ENCODE measurements at regions not wholly inside any gene's neighbourhood (a gene's known extent, or its start where the extent isn't known, plus 50 kb on each side); places are given as distances from the start of the nearest gene placed in this dataset.

- no peak overlapping the region for H3K27ac Mint-ChIP-seq
- H3K27me3 Mint-ChIP-seq, result no peaks in the 10 kb centered on the region
Observed at GRCh38 chr5:29085142-29085541, 2046.8 kb upstream of the CDH9 start.

GRCh38 chr5:29079771-29080170 lies 2041.4 kb upstream of the CDH9 start:
- no peak overlapping the region for H3K4me3 Mint-ChIP-seq
- no peaks in the 10 kb centered on the region for H3K36me3 Mint-ChIP-seq (ENCODE audit: low read depth)
- no peak overlapping the region for H3K27ac Mint-ChIP-seq
- no peaks in the 10 kb centered on the region for H3K9me3 ChIP-seq (ENCODE audit: control insufficient read depth, low read length, poor library complexity, severe bottlenecking)
- H3K27me3 Mint-ChIP-seq, result no peaks in the 10 kb centered on the region
- H3K4me1 Mint-ChIP-seq, result no peaks in the 10 kb centered on the region
- no peak for DNase-seq
- ATAC-seq, result no peak

More at GRCh38 chr5:29085142-29085541, 2046.8 kb upstream of the CDH9 start:
- H3K4me3 Mint-ChIP-seq, result no peak overlapping the region
- no peaks in the 10 kb centered on the region for H3K4me1 Mint-ChIP-seq
- peaks cover 3% of the 10 kb centered on the region for H3K9me3 ChIP-seq (ENCODE audit: control insufficient read depth, low read length, poor library complexity, severe bottlenecking)
- no peak for ATAC-seq
- DNase-seq, result no peak
- H3K36me3 Mint-ChIP-seq (ENCODE audit: low read depth), result no peaks in the 10 kb centered on the region

GRCh38 chr5:29077451-29077850 lies 2039.1 kb upstream of the CDH9 start:
- H3K36me3 Mint-ChIP-seq (ENCODE audit: low read depth), result no peaks in the 10 kb centered on the region
- no peaks in the 10 kb centered on the region for H3K27me3 Mint-ChIP-seq
- DNase-seq, result no peak
- H3K9me3 ChIP-seq (ENCODE audit: control insufficient read depth, low read length, poor library complexity, severe bottlenecking), result no peaks in the 10 kb centered on the region
- no peak overlapping the region for H3K4me3 Mint-ChIP-seq
- ATAC-seq, result no peak
- H3K27ac Mint-ChIP-seq, result no peak overlapping the region
- H3K4me1 Mint-ChIP-seq, result no peaks in the 10 kb centered on the region

GRCh38 chr5:29069104-29069402 lies 2030.7 kb upstream of the CDH9 start:
- Mint-ChIP-seq H3K27me3 (no peaks in the 10 kb centered on the region), H3K4me1 (no peaks in the 10 kb centered on the region), H3K4me3 (no peak overlapping the region), H3K27ac (no peak overlapping the region), H3K36me3 (ENCODE audit: low read depth) (no peaks in the 10 kb centered on the region)
- DNase-seq (no peak), ATAC-seq (no peak)
- H3K9me3 ChIP-seq (ENCODE audit: control insufficient read depth, low read length, poor library complexity, severe bottlenecking), result no peaks in the 10 kb centered on the region

GRCh38 chr5:29061381-29061780 lies 2023.0 kb upstream of the CDH9 start:
- Mint-ChIP-seq H3K4me3 (no peak overlapping the region), H3K27me3 (no peaks in the 10 kb centered on the region), H3K4me1 (no peaks in the 10 kb centered on the region), H3K36me3 (ENCODE audit: low read depth) (no peaks in the 10 kb centered on the region), H3K27ac (no peak overlapping the region)
- no peaks in the 10 kb centered on the region for H3K9me3 ChIP-seq (ENCODE audit: control insufficient read depth, low read length, poor library complexity, severe bottlenecking)
- DNase-seq, result no peak
- no peak for ATAC-seq

- no peaks in the 10 kb centered on the region for H3K4me1 Mint-ChIP-seq
- DNase-seq (no peak), ATAC-seq (no peak)
- H3K9me3 ChIP-seq (ENCODE audit: control insufficient read depth, low read length, poor library complexity, severe bottlenecking), result no peaks in the 10 kb centered on the region
- H3K4me3 Mint-ChIP-seq, result no peak overlapping the region
- H3K36me3 Mint-ChIP-seq (ENCODE audit: low read depth), result no peaks in the 10 kb centered on the region
- no peak overlapping the region for H3K27ac Mint-ChIP-seq
- no peaks in the 10 kb centered on the region for H3K27me3 Mint-ChIP-seq
Observed at GRCh38 chr5:29054694-29055093, 2016.3 kb upstream of the CDH9 start.

- DNase-seq (no peak), ATAC-seq (no peak)
- no peak overlapping the region for H3K27ac Mint-ChIP-seq
- no peaks in the 10 kb centered on the region for H3K36me3 Mint-ChIP-seq (ENCODE audit: low read depth)
- no peaks in the 10 kb centered on the region for H3K9me3 ChIP-seq (ENCODE audit: control insufficient read depth, low read length, poor library complexity, severe bottlenecking)
- no peak overlapping the region for H3K4me3 Mint-ChIP-seq
- no peaks in the 10 kb centered on the region for H3K27me3 Mint-ChIP-seq
- H3K4me1 Mint-ChIP-seq, result no peaks in the 10 kb centered on the region
Observed at GRCh38 chr5:29054282-29054681, 2015.9 kb upstream of the CDH9 start.

- no peak for ATAC-seq
- Mint-ChIP-seq H3K4me1 (no peaks in the 10 kb centered on the region), H3K36me3 (ENCODE audit: low read depth) (no peaks in the 10 kb centered on the region), H3K4me3 (no peak overlapping the region), H3K27me3 (no peaks in the 10 kb centered on the region), H3K27ac (no peak overlapping the region)
- DNase-seq, result no peak
- no peaks in the 10 kb centered on the region for H3K9me3 ChIP-seq (ENCODE audit: control insufficient read depth, low read length, poor library complexity, severe bottlenecking)
Observed at GRCh38 chr5:29051509-29051908, 2013.1 kb upstream of the CDH9 start.

- H3K9me3 ChIP-seq (ENCODE audit: control insufficient read depth, low read length, poor library complexity, severe bottlenecking), result no peaks in the 10 kb centered on the region
- Mint-ChIP-seq H3K36me3 (ENCODE audit: low read depth) (no peaks in the 10 kb centered on the region), H3K4me3 (no peak overlapping the region), H3K4me1 (no peaks in the 10 kb centered on the region), H3K27ac (no peak overlapping the region), H3K27me3 (no peaks in the 10 kb centered on the region)
- ATAC-seq (no peak), DNase-seq (no peak)
Observed at GRCh38 chr5:29042152-29042551, 2003.8 kb upstream of the CDH9 start.

- Mint-ChIP-seq H3K36me3 (ENCODE audit: low read depth) (no peaks in the 10 kb centered on the region), H3K27ac (no peak overlapping the region), H3K27me3 (no peaks in the 10 kb centered on the region), H3K4me3 (no peak overlapping the region), H3K4me1 (no peaks in the 10 kb centered on the region)
- no peaks in the 10 kb centered on the region for H3K9me3 ChIP-seq (ENCODE audit: control insufficient read depth, low read length, poor library complexity, severe bottlenecking)
- DNase-seq (no peak), ATAC-seq (no peak)
Observed at GRCh38 chr5:29040404-29040803, 2002.0 kb upstream of the CDH9 start.

- DNase-seq (no peak), ATAC-seq (no peak)
- no peaks in the 10 kb centered on the region for H3K9me3 ChIP-seq (ENCODE audit: control insufficient read depth, low read length, poor library complexity, severe bottlenecking)
- Mint-ChIP-seq H3K4me3 (no peak overlapping the region), H3K36me3 (ENCODE audit: low read depth) (no peaks in the 10 kb centered on the region), H3K4me1 (no peaks in the 10 kb centered on the region), H3K27me3 (no peaks in the 10 kb centered on the region), H3K27ac (no peak overlapping the region)
Observed at GRCh38 chr5:29039994-29040393, 2001.6 kb upstream of the CDH9 start.

- Mint-ChIP-seq H3K4me3 (no peak overlapping the region), H3K27ac (no peak overlapping the region), H3K27me3 (no peaks in the 10 kb centered on the region), H3K36me3 (ENCODE audit: low read depth) (no peaks in the 10 kb centered on the region), H3K4me1 (no peaks in the 10 kb centered on the region)
- ATAC-seq (no peak), DNase-seq (no peak)
- H3K9me3 ChIP-seq (ENCODE audit: control insufficient read depth, low read length, poor library complexity, severe bottlenecking), result no peaks in the 10 kb centered on the region
Observed at GRCh38 chr5:29037716-29038115, 1999.3 kb upstream of the CDH9 start.

GRCh38 chr5:29024052-29024451 lies 1985.7 kb upstream of the CDH9 start:
- no peak overlapping the region for H3K27ac Mint-ChIP-seq
- H3K27me3 Mint-ChIP-seq, result no peaks in the 10 kb centered on the region
- no peak overlapping the region for H3K4me3 Mint-ChIP-seq
- no peaks in the 10 kb centered on the region for H3K4me1 Mint-ChIP-seq
- ATAC-seq, result no peak
- no peaks in the 10 kb centered on the region for H3K36me3 Mint-ChIP-seq (ENCODE audit: low read depth)
- no peak for DNase-seq
- no peaks in the 10 kb centered on the region for H3K9me3 ChIP-seq (ENCODE audit: control insufficient read depth, low read length, poor library complexity, severe bottlenecking)

GRCh38 chr5:29023541-29023940 lies 1985.2 kb upstream of the CDH9 start:
- Mint-ChIP-seq H3K27ac (no peak overlapping the region), H3K4me1 (no peaks in the 10 kb centered on the region), H3K36me3 (ENCODE audit: low read depth) (no peaks in the 10 kb centered on the region), H3K27me3 (no peaks in the 10 kb centered on the region), H3K4me3 (no peak overlapping the region)
- no peaks in the 10 kb centered on the region for H3K9me3 ChIP-seq (ENCODE audit: control insufficient read depth, low read length, poor library complexity, severe bottlenecking)
- no peak for ATAC-seq
- DNase-seq, result no peak

- H3K36me3 Mint-ChIP-seq (ENCODE audit: low read depth), result no peaks in the 10 kb centered on the region
Observed at GRCh38 chr5:29017501-29017900, 1979.1 kb upstream of the CDH9 start.

More at GRCh38 chr5:29017501-29017900, 1979.1 kb upstream of the CDH9 start:
- H3K4me1 Mint-ChIP-seq, result no peaks in the 10 kb centered on the region
- no peak for ATAC-seq
- no peaks in the 10 kb centered on the region for H3K9me3 ChIP-seq (ENCODE audit: control insufficient read depth, low read length, poor library complexity, severe bottlenecking)
- no peak overlapping the region for H3K27ac Mint-ChIP-seq
- no peak for DNase-seq
- H3K27me3 Mint-ChIP-seq, result no peaks in the 10 kb centered on the region
- no peak overlapping the region for H3K4me3 Mint-ChIP-seq
